GM03348 (cell line): ENCODE measurements at regions not wholly inside any gene's neighbourhood (a gene's known extent, or its start where the extent isn't known, plus 50 kb on each side); places are given as distances from the start of the nearest gene placed in this dataset.

ENCODE experiments used
- DNase-seq: peaks from one replicate; pipeline ENCODE4 v3.0.0; 2012; ENCODE audit warnings: low spot score

DNA sequence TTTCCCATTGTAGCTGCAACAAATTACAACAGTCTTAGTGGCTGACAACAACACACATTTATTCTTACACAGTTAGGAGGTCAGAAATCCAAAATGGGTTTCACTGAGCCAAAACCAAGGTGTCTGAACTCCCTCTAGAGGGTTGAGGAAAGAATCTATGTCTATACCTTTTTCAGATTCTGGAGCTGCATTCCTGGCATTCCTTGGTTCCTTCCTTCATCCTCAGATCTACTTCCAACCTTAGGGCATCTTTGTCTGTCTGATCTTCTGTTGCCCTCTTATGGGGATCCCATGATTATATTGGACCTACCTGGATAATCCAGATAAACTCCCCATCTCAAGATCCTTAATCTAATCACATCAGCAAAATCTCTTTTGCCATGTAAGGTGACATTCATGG is 540.9 kb upstream of the MAP3K7 start:
- no peak for DNase-seq

DNA sequence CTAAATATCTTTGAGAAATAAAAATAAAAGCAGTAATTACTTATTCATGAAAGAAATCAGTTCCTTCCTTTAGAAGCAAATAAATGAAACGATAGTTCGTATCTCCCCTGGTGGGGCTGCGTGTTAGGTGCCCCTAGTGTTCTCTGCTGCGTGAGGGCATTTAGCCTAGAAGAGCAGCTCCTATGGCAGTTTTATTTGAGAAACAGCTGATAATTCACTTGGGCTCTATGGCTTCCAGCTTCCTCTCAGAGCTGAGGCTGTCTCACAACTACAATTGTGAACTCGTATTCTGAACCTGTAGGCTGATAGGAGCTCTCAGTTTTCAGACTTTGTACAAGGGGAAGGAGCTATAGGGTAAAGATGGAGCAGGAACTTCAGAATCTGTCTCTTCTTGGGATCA is 540.0 kb upstream of the MAP3K7 start:
- no peak for DNase-seq

DNA sequence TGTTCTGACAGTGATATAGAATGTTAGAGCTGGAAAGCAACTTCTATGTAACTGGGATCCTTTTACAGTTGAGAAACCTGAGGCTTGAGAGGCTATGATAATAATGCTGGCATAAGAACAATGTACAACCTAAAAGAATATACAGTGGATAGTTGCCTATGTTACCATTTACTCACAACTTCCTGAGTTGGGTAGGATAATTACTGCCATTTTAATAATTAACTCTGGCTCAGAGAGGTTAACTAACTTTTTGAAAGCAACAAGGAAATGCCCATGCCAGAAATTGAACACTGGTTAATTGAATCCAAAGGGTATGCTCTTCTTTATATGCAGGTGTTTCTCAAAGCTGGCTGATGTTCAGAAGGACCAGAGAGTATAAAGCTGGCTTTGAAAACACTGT is 530.7 kb upstream of the MAP3K7 start:
- DNase-seq = no peak

DNA sequence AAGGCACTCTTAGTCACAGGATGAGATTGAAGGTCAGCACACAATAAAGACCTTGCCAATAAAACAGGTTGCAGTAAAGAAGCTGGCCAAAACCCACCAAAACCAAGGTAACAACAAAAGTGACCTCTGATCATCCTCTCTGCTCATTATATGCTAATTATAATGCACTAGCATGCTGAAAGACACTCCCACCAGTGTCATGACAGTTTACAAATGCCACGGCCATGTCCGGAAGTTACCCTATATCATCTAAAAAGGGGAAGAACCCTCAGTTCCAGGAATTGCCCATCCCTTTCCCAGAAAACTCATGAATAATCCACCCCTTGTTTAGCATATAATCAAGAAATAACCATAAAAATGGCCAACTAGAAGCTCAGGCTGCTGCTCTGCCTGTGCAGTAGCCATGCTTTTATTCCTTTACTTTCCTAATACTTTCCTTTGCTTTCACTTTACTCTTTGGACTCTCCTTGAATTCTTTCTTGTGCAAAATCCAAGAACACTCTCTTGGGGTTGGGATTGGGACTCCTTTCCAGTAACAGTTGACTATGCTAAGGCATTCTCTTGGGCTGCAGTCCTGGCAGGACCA is 527.3 kb upstream of the MAP3K7 start:
- no peak for DNase-seq

DNA sequence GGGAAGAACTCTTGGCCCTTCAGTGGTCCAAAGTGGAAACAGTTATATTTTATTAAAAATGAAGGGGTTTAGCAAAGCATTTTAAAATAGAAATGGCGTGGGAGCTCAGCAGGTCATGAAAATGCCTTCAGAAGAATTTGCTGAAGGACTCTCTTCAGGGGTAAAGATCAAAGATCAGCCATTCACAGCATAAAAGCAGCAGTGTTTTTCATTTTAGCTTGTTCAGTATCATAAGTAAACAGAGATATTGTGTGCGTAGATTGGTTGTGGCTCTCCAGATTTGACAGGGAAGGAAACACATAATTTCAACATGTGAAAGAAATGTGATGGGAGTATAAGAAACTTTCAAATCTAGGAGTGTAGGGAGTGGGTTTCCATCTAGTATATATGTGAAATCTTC is 519.2 kb upstream of the MAP3K7 start:
- DNase-seq = no peak

DNA sequence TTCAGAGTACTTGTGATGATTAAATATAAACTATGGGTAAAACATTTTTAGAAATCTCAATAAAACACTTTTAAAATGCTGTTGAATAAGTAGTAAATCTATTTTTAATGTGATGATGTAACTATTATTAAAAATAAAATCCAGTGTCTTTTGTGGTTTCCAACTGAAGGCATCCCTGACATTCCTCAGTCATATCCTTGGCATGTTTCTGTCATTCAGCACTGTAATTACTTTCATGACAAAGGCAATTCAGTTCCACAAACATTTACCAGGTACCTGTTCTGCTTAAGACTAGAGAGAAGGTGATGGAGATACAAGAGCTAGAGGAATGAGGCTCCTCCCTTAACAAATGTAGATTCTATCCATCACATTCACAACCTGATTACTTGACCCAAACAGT is 518.7 kb upstream of the MAP3K7 start:
- DNase-seq = no peak

DNA sequence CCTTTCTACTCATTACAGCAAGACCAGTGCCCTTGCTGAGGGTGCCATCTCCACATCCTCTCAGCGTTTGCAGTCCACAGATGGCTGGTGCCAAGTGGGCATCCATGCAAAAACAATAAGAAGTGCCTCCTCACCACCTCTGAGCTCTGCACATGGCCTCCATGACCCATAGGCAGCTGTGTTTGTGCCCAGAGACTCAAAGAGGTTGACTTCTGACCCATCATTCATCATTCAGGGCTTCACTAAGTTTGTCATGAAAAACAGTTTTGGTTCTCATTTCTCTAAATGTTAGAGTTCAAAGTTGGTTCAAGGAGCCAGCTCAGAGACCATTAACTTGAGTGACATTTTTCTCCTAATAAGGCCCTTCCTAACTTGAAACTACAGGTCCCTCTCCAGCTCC is 512.6 kb upstream of the MAP3K7 start:
- no peak for DNase-seq

DNA sequence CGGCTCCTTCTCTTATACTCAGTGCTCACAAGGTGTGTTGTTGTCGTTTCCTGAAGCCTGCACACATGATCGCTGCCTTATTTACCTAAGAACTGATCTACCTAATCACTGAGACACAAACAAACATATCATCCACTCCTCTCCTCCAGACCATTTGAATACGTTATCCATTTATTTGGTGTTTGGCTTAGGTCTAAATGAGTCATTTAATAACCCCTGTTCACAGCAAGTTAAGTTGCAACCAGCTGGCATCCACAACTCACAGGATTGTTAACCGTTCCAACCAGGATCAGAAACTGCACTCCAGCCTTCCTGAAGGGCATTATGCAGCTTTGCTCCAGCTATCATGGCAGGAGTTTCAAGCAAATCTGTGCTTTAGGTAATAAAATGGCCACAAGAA is 511.1 kb upstream of the MAP3K7 start:
- DNase-seq = no peak

DNA sequence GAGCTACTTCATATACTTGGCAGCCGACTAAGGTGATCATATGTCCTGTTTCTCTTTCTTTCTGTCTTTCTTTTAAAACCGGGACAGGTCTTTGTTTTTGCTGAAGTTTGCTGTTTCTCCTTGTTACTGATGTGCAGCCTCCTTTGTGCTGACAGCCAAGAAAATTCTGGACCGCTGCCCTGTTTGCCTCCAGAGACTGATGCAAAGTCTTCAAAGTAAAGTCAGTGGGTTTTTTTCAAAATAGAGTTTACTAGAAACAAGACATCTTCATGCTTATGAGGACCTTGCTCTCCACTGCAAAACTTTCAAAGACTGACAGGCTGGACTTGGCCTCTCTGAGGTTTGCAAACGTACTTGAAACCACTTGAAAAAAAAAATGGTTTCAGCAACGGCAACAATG is 510.5 kb upstream of the MAP3K7 start:
- DNase-seq = no peak

DNA sequence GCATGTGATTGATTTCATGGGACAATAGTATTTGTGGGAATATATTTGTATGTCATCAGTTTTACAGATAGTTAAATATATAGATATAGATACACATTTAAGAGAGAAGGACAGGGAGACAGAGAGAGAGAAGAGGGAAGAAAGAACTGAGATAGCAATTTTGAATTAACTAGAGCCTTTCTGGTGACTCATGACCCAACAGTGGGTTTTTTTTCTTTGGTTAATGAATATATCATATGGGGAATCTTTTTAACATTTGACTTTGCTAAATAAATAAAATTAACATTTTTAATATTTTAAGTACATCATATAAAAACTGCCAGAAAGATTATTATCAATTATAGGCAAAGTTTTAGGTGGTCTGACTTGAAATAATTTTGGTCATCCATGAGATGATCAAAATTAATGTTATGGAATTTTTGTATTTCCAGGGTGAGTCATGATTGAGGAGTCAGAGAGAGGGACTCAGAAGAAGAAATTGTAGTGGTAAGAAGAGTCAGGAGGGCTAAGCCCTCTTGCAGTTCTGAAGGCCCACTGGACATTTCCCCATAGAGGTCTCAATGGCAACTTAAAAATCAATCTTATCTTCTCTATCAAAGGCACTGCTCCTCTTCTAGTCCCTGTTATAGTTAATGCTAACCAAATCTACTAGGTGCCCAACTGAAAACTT is 508.1 kb upstream of the MAP3K7 start:
- no peak for DNase-seq

DNA sequence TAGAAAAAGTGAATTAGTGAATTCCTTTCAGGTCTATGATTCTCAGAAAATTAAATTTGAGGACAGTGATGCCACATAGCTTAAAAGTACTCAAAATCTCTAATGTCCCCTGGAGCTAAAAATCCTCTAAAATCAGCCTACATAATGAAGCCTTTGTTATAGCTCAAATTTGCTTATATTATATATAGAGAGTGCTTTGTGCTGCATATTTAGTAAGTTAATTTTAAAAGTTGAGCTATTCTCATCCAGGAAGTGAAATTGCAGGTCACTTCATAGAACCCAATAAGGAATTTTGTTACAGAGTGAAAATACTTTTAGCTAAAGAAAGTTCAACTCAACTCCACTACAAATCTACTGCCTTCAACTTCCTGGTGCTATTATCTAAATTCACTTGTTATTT is 507.5 kb upstream of the MAP3K7 start:
- DNase-seq = no peak

DNA sequence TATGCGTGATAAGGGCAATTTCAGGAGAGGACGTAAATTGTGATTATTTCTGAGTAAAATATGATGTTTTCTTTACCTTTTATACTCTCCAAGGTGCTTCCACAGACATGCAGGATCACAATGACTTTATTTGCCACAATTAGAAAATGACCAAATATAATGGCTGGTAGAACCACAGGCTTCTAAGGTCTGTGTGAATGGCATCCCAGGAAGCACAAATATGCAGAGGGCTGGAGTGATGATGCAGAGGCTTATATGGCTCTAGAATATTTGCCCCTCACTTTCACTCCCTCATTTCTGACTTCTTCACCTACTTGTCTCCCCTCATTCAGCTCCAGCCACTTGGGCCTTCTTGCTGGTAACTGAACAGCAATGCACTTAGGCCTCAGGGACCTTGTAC is 502.1 kb upstream of the MAP3K7 start:
- DNase-seq = no peak

DNA sequence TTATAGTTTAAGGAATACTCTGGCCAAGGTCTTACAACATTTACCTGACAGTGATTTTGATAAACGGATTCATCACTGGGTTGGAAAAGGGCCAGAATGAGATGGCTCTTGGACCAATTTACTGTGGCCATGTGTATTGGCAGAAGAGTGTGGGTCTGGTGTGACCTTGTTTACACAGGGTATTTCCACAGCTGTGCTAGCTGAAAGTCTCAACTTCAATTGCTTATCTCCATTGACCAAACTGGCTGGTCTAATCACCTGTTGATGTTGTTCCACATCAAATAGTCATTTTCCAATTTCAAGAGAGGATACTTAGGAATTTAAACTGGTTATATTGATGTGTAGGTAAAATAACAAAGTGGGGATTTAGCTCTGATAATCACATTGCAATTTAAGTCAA is 501.6 kb upstream of the MAP3K7 start:
- no peak for DNase-seq

DNA sequence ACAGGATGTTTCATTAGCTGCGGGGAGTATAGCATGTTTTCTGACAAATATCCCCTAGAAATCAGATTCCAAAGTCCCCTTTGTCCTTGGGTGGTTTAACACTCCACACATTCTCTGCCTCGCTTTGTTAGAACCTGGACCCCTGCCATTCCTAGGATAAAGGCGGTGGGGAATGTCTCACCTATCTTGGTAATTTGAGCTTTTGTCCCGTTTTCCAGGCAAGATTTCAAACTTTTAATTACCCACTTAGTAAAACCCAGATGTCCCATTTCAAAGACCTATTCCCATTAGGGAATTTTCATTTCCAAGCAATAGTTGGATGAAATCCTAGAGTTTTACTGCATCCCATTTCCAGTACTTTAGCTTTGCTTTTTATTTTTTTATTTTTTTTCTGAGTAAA is 501.0 kb upstream of the MAP3K7 start:
- no peak for DNase-seq

DNA sequence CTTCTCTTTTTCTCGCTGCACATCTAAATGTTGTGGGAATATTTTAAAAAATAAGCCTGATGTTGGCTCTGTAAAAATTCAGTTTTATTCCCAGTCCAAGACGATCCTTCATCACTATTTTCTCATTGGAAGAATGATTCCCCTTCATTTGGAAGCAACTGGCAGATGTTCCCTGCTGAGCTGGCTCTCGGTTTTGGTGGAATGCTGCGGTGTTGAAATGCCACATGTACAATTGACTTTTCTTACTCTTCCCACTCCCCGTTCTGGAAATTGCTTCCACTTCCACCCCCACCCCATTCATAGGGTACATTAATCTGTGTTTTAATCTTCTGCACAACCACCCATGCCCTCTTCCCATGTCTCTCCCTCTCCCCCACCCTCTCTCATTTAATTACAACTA is 496.3 kb upstream of the MAP3K7 start:
- peak; percentile 13 for DNase-seq

DNA sequence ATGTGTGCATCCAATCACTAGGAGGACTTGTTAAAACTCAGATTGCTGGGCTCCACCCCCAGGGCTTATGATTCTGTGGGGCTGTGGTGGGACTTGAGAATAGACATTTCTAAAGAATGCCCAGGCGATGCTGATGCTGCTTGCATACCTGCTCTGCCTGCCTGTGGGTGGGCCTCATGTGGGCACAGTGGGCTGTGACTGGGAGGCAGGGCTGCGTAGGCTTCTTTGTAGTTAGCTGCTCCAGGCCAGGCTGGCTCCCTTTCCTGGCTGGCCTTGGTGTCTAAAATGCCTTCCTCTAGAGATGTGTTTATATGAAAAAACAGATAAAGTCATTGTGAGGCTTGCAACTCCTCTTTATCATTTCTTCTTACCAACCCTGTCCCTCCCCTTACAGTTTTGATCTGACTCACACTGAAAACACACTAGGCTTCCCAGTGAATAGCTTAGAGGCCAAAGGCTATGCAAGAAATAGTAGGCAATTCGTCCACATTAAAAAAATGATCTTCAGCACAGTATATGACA is 495.5 kb upstream of the MAP3K7 start:
- DNase-seq = no peak

DNA sequence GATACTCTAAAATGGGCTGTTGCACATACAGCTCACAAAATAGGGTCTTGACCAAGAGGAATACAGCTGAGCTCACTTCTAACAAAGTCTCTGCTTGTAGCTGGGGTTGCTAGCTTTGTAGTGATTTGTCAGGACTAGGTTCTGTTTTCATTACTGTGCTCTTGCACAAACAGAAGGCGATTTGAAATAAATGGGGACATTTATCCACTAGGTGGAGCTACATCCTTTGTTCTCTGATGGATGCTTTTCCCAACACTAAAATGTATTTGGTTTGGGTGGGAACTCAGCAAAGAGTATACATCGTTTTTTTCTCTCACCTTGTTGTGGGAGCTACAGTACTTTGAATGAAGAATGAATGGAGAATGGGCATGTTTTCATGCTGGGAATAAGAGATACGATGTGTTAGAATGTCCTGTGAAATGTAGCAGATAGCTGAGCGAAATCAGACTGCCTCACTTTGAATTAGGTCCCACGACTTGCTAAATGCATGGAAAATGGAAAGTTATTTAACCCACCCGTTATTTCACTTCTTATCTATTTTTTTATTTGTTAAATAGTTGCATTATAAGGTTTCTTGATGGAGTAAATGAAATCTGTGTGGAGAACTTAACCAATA is 494.7 kb upstream of the MAP3K7 start:
- peak; percentile 45 for DNase-seq

DNA sequence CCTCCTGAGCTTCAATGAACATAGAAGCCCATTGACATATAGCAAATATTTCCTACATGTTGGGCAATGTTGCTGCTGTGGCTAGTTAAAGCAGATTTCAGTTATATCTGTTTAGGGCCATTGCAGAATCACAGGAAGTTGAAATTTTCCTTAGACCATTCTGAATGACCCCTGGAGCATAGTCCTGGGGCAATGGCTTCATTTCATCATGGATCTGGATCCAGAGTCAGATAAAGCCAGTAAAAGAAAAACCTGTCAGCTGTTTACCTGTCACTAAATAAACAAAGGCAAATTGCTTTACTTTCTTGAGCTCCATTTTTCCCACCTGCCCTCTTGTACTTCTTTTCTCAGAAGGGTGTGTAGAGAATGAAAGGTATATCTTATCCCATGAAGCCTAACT is 494.0 kb upstream of the MAP3K7 start:
- DNase-seq = no peak

DNA sequence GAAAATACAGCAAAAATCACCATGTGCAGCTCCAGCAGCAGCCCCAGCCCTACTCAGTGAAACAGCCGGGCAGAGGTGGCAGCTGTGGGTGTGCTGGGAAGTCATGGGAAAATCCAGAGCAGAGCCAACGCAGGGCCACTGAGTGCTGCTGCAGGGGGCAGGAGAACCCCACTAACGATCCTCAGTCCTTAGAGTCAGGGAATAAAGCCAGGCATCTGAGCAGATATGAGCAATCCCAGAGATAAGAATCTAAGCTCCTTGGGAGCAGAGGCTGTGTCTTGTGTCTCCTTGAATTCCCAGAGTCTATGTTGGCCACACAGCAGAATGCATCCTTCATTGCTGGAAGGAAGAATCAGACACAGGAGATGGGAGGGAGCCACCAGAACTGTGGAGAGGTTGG is 493.1 kb upstream of the MAP3K7 start:
- no peak for DNase-seq

DNA sequence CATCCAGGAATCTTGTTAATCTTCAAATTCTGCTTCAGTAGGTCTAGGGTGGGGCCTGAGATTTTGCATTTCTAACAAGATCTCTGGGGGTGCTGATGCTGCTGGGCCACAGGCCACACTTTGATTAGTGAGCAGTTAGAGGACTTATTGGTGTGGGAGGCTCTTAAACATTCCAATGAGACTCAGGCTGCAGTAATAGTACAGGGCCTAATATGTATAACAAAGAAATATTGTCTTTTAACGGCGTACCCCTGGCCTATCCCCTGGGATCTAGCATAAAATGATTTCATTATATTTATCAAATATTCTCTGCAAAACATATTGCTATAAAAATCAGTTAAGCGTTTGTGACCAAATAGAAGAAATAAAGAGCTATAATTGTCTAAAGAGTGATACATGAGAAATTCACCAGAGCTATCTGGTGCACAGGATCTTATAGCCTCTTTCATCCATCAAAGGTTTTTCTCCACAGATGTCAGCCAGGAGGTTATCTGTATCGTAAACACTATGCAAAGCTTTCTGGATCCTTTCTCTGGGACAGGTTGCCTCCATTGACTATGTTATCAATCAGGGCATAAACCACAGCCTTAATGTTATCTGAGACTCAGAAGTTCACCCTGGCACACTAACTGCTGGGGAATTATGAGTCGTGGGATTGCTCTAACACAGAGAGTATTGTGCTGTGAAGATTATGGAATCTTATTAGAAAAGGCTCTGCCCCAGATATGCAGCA is 488.5 kb upstream of the MAP3K7 start:
- no peak for DNase-seq

DNA sequence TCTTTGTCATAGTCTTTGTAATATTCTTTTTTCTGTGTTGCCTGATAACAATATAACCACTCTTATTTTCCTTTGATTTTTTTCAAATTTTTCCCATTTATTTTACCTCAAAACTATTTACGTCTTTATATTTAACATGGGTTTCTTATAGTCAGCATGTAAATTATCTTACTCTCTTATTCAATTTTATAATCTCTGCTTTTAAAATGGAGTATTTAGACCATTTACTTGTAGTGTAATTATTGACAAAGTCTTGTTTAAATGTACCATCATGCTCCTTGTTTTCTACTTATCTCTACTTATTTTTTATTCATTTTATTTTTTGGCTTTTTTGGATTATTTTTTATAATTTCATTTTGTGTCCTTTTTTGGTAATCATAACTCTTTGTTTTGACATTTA is 476.5 kb upstream of the MAP3K7 start:
- DNase-seq = no peak

DNA sequence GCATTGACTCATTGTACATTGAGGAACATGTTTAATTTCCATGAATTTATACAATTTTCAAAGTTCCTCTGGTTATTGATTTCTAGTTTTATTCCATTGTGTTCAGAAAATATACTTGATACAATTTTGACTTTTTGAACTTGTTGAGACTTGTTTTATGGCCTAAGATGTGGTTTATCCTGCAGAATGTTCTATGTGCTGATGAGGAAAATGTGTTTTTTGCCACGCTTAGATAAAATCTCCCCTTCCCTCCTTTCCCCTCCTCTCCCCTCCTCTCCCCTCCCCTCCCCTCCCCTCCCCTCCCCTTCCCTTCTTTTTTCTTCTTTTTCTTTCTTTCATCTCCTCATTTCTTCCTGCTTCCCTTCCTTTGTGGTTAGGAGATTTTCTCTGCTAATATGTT is 470.8 kb upstream of the MAP3K7 start:
- no peak for DNase-seq

DNA sequence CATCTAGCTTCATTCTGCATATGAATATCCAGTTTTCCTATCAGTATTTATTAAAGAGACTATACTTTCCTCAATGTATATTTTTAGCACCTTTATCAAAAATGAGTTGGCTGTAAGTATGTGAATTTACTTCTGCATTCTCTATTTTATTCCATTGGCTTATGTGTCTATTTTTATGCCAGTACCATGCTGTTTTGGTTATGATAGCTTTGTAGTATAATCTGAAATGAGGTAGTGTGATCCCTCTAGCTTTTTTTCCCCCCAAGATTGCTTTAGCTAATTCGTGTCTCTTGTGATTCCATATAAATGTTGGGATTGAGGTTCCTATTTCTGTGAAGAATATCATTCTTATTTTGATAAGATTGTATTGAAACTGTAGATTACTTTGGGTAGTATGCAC is 469.1 kb upstream of the MAP3K7 start:
- DNase-seq = no peak
